ENCODE measurements at regions not wholly inside any gene's neighbourhood (a gene's known extent, or its start where the extent isn't known, plus 50 kb on each side); places are given as distances from the start of the nearest gene placed in this dataset.

- no peak for TF ChIP-seq CTCF (conservative IDR thresholded peaks at IDR 0.05; ENCODE audit: low read length)
- no peak for TF ChIP-seq EZH2phosphoT487 (IDR thresholded peaks at IDR 0.05; ENCODE audit: borderline replicate concordance, low read depth, low read length)
Observed at GRCh38 chr11:128133501-128133900, 453.9 kb downstream of the ETS1 start.
